ENCODE measurements at regions not wholly inside any gene's neighbourhood (a gene's known extent, or its start where the extent isn't known, plus 50 kb on each side); places are given as distances from the start of the nearest gene placed in this dataset.

DNA sequence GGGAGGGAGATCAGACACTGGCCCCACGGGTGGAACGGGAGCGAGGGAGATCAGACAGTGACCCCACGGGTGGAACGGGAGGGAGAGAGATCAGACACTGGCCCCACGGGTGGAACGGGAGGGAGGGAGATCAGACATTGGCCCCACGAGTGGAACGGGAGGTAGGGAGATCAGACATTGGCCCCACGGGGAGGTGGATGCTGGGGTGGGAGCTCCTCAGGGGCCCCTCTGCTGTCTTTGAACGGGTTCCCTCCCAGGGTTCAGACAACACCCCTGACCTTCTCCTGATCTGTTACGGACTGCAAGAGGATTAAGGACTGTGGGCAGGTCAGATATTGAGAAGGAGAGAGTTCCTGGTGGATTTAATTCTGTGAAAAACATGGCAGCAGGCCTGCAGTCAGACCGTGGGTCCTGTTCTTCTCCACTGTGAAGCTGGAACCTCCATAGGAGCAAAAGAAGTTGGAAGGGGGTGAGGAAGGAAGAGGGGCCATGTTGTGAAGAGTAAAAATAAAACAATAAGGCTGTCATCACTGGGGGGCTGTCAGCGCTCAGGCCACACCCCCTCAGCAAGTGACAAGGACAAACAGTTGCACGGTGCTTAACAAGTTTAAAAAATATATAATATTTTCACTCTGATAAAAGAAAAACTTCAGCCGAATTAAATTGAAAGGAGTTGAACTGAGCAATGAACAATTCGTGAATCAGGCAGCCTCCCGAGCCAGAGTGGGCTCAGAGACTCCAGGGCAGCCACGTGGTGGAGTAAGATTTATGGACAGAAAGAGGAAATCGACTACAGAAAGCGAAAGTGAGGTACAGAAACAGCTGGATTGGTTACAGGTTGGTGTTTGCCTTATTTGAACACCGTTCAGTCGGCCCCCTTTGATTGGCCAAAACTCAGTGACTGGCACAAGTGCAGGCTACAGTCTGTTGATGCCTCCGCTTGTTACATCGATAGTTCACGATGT, 348.7 kb upstream of the TNRC6C start (continued):
- TF ChIP-seq FOSL1 (IDR thresholded peaks at IDR 0.05; ENCODE audit: insufficient read depth, low read depth, low read length): no peak
- TF ChIP-seq SP1 (IDR thresholded peaks at IDR 0.05; ENCODE audit: low read depth, low read length): no peak
- TF ChIP-seq KDM5A (IDR thresholded peaks at IDR 0.05; ENCODE audit: low read length): no peak
- no peak for TF ChIP-seq JUN (IDR thresholded peaks at IDR 0.05; ENCODE audit: low read depth, low read length)
- TF ChIP-seq TCF12 (IDR thresholded peaks at IDR 0.05; ENCODE audit: low read depth, low read length): no peak
- no peak for TF ChIP-seq TBP (IDR thresholded peaks at IDR 0.05; ENCODE audit: low read depth, low read length)
- no peak for TF ChIP-seq YY1 (IDR thresholded peaks at IDR 0.05; ENCODE audit: low read depth, low read length)
- no peak for TF ChIP-seq SUZ12 (IDR thresholded peaks at IDR 0.05; ENCODE audit: low read length)
- TF ChIP-seq POLR2A (IDR thresholded peaks at IDR 0.05; ENCODE audit: control extremely low read depth in 1 of 2, low read depth in 2 of 2, low read length in 2 of 2): no peak
